Karpas-422 (cell line): ENCODE measurements at regions not wholly inside any gene's neighbourhood (a gene's known extent, or its start where the extent isn't known, plus 50 kb on each side); places are given as distances from the start of the nearest gene placed in this dataset.

Experiments
- DNase-seq: peaks from one replicate; pipeline ENCODE4 v3.0.0-alpha.2; 2015
- H2AFZ ChIP-seq: fragments of 200-600 bp; sonication (generic); 2 replicates; pipeline ENCODE4 v1.6.1; 2014; ENCODE audit warnings: antibody characterized with exemption, low read length, mixed read lengths
- H3K27ac ChIP-seq: fragments of 200-600 bp; sonication (generic); 2 replicates; pipeline ENCODE4 v1.5.1; 2014; ENCODE audit warnings: mild to moderate bottlenecking, low read length, moderate library complexity
- H3K27me3 ChIP-seq: fragments of 200-600 bp; sonication (generic); 2 replicates; pipeline ENCODE4 v1.6.1; 2014; ENCODE audit warnings: low read length, mixed read lengths
- H3K36me3 ChIP-seq: fragments of 200-600 bp; sonication (generic); 2 replicates; pipeline ENCODE4 v1.6.1; 2014; ENCODE audit warnings: low read length, mixed read lengths; ENCODE audit not compliant: insufficient read depth
- H3K4me1 ChIP-seq: fragments of 200-600 bp; sonication (generic); 2 replicates; pipeline ENCODE4 v1.6.1; 2014; ENCODE audit warnings: mild to moderate bottlenecking, low read length, mixed read lengths
- H3K4me2 ChIP-seq: fragments of 200-600 bp; sonication (generic); 2 replicates; pipeline ENCODE4 v1.6.1; 2014; ENCODE audit warnings: low read length, low read depth, mild to moderate bottlenecking; ENCODE audit not compliant: poor library complexity, severe bottlenecking
- H3K4me3 ChIP-seq: fragments of 200-600 bp; sonication (generic); 2 replicates; pipeline ENCODE4 v1.5.1; 2014; ENCODE audit warnings: mild to moderate bottlenecking, antibody characterized with exemption, low read length, mixed read lengths
- H3K79me2 ChIP-seq: fragments of 200-600 bp; sonication (generic); 2 replicates; pipeline ENCODE4 v1.6.1; 2014; ENCODE audit warnings: mild to moderate bottlenecking, low read length, mixed read lengths
- H3K9ac ChIP-seq: fragments of 200-600 bp; sonication (generic); 2 replicates; pipeline ENCODE4 v1.6.0; 2014; ENCODE audit warnings: low read length
- H3K9me2 ChIP-seq: fragments of 200-600 bp; sonication (generic), shearing (Covaris generic); replicated peaks from 2 replicates; pipeline ENCODE4 v1.6.0; 2014; ENCODE audit warnings: mild to moderate bottlenecking, low read length, moderate library complexity; ENCODE audit not compliant: insufficient read depth
- H3K9me3 ChIP-seq: fragments of 300-700, 200-600 bp; sonication (generic); 2 replicates; pipeline ENCODE4 v1.6.1; 2014; ENCODE audit warnings: low read length, mixed read lengths
- H4K20me1 ChIP-seq: fragments of 200-600 bp; sonication (generic); 2 replicates; pipeline ENCODE4 v1.6.1; 2014; ENCODE audit warnings: mild to moderate bottlenecking, antibody characterized with exemption, low read length, low read depth; ENCODE audit not compliant: insufficient read depth

GRCh38 chr2:200725596-200725995 is 86.1 kb upstream of the BZW1 start:
- H3K79me2 ChIP-seq: no peaks in the 10 kb centered on the region
- no peaks in the 10 kb centered on the region for H3K27me3 ChIP-seq
- H2AFZ ChIP-seq: no peak overlapping the region
- DNase-seq: no peak
- H3K4me3 ChIP-seq: no peak overlapping the region
- H3K4me2 ChIP-seq: no peak overlapping the region
- no peaks in the 10 kb centered on the region for H4K20me1 ChIP-seq
- H3K36me3 ChIP-seq: no peaks in the 10 kb centered on the region
- H3K9me2 ChIP-seq: no peaks in the 10 kb centered on the region
- H3K9me3 ChIP-seq: no peaks in the 10 kb centered on the region
- H3K27ac ChIP-seq: no peak overlapping the region
- H3K9ac ChIP-seq: no peak overlapping the region
- no peaks in the 10 kb centered on the region for H3K4me1 ChIP-seq

DNA sequence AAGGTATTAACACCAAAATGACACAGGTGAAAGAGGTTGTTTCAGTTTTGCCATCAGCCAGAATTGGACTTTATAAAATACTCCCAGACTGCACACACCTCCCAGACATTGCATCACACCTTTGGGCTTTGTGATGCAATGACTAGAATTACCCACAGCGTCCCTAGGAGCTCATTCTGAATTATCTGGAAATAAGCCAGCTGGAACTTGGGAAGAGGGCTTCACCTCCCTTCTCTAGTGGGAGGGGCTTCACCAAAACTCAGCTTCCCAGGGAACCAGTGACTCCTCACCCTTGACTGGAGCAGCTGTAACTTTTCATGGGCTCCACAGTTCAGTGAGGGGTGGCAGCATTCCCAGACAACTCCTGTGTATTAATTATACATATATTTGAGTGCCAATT is 83.1 kb upstream of the BZW1 start:
- Histone ChIP-seq H3K4me2 (no peak overlapping the region), H3K27ac (no peak overlapping the region), H3K4me1 (no peaks in the 10 kb centered on the region), H3K9me3 (no peaks in the 10 kb centered on the region), H3K9ac (no peak overlapping the region), H3K79me2 (no peaks in the 10 kb centered on the region), H3K27me3 (no peaks in the 10 kb centered on the region), H3K4me3 (no peak overlapping the region), H3K36me3 (no peaks in the 10 kb centered on the region), H2AFZ (no peak overlapping the region), H3K9me2 (no peaks in the 10 kb centered on the region), H4K20me1 (no peaks in the 10 kb centered on the region)
- DNase-seq: no peak

DNA sequence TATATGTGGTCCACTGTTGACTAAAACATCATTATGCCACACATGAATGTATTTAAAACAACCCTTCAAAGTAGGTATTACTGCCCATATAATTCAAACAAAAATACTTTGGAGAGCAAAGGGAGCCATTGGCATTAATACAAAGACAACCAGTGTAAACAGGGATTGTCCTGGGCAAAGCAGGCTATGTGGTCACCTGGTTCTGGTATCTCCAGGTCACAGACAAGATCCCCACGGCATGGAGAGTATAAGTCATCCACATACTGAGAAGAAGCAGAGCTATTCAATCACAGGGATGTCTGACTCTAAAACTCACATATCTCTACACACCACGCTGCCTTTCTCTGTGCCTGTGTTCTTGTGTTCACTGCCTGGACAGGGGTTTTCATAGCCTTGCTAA is 81.4 kb upstream of the BZW1 start:
- H2AFZ ChIP-seq: no peak overlapping the region
- H3K27me3 ChIP-seq: no peaks in the 10 kb centered on the region
- H3K4me3 ChIP-seq: no peak overlapping the region
- no peaks in the 10 kb centered on the region for H3K9me3 ChIP-seq
- H3K4me1 ChIP-seq: no peaks in the 10 kb centered on the region
- no peaks in the 10 kb centered on the region for H3K9me2 ChIP-seq
- H3K4me2 ChIP-seq: no peak overlapping the region
- H3K27ac ChIP-seq: no peak overlapping the region
- H3K9ac ChIP-seq: no peak overlapping the region
- no peaks in the 10 kb centered on the region for H4K20me1 ChIP-seq
- no peaks in the 10 kb centered on the region for H3K79me2 ChIP-seq
- H3K36me3 ChIP-seq: no peaks in the 10 kb centered on the region
- no peak for DNase-seq

DNA sequence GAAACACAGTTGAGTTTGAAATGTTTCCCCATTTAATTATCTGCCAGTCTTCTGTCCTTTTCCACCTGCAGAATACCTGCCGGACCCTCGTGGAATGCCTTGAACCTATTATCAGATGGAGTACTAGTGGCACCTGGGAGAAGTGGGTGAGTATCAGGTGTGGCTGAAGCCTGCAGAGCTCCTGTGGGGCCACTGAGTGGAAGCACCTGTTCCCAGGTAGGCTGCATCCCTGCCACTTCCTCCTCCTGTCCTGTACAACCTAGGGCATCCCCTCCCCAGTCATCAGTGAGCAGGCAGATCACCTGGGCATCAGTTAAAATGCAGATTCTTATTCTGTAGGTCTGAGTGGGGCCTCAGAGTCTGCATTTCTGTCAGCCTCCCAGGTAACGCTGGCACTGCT is 80.8 kb upstream of the BZW1 start:
- Histone ChIP-seq H3K9me2 (no peaks in the 10 kb centered on the region), H3K79me2 (no peaks in the 10 kb centered on the region), H2AFZ (no peak overlapping the region), H3K4me2 (no peak overlapping the region), H4K20me1 (no peaks in the 10 kb centered on the region), H3K36me3 (no peaks in the 10 kb centered on the region), H3K4me3 (no peak overlapping the region), H3K27me3 (no peaks in the 10 kb centered on the region), H3K4me1 (no peaks in the 10 kb centered on the region), H3K9ac (no peak overlapping the region), H3K27ac (no peak overlapping the region), H3K9me3 (no peaks in the 10 kb centered on the region)
- no peak for DNase-seq

GRCh38 chr2:200732866-200733265 is 78.8 kb upstream of the BZW1 start:
- H3K4me3 ChIP-seq: no peak overlapping the region
- H3K9me3 ChIP-seq: no peaks in the 10 kb centered on the region
- no peaks in the 10 kb centered on the region for H3K36me3 ChIP-seq
- no peak overlapping the region for H3K4me2 ChIP-seq
- H3K4me1 ChIP-seq: no peaks in the 10 kb centered on the region
- H3K79me2 ChIP-seq: no peaks in the 10 kb centered on the region
- DNase-seq: no peak
- no peaks in the 10 kb centered on the region for H3K9me2 ChIP-seq
- no peaks in the 10 kb centered on the region for H4K20me1 ChIP-seq
- no peak overlapping the region for H3K9ac ChIP-seq
- no peak overlapping the region for H3K27ac ChIP-seq
- H3K27me3 ChIP-seq: no peaks in the 10 kb centered on the region
- no peak overlapping the region for H2AFZ ChIP-seq

DNA sequence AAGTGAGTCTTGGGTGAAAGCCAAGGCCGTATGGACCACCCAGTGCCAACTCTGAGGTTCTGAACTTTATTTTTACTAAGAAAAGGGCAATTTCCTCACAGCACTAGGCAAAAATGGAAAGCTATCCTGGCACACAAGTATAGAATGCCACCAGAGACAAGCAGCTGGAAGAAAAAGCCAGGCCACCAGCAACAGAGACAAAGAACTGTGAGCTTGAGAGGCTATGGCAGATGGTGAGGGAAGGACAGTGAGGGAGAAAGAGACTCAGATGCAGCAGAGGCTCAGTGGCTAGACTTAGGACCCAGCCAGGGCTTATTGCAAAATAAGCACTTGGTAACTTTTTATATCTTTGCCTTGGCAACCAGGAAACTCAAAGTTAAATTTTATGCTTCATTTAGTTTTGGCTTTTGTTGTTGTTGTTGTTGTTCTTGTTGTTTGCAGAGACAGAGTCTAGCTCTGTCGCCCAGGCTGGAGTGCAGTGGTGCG is 78.0 kb upstream of the BZW1 start:
- Histone ChIP-seq H3K27me3 (no peaks in the 10 kb centered on the region), H4K20me1 (no peaks in the 10 kb centered on the region), H3K27ac (no peak overlapping the region), H3K79me2 (no peaks in the 10 kb centered on the region), H3K9me2 (no peaks in the 10 kb centered on the region), H3K4me1 (no peaks in the 10 kb centered on the region), H3K4me3 (no peak overlapping the region), H2AFZ (no peak overlapping the region), H3K36me3 (no peaks in the 10 kb centered on the region), H3K9me3 (no peaks in the 10 kb centered on the region), H3K9ac (no peak overlapping the region), H3K4me2 (no peak overlapping the region)
- DNase-seq: no peak

- Histone ChIP-seq H4K20me1 (no peaks in the 10 kb centered on the region), H3K9ac (no peak overlapping the region), H3K27ac (no peak overlapping the region), H3K4me3 (no peak overlapping the region), H3K36me3 (no peaks in the 10 kb centered on the region), H3K9me3 (no peaks in the 10 kb centered on the region), H3K9me2 (no peaks in the 10 kb centered on the region), H3K79me2 (no peaks in the 10 kb centered on the region), H3K4me2 (no peak overlapping the region), H3K27me3 (no peaks in the 10 kb centered on the region), H2AFZ (no peak overlapping the region), H3K4me1 (no peaks in the 10 kb centered on the region)
- DNase-seq: no peak
These were observed 76.6 kb upstream of the BZW1 start for GRCh38 chr2:200735061-200735460.

GRCh38 chr2:200736646-200737274 is 75.0 kb upstream of the BZW1 start:
- H3K9me2 ChIP-seq: no peaks in the 10 kb centered on the region
- no peak overlapping the region for H3K9ac ChIP-seq
- no peaks in the 10 kb centered on the region for H3K9me3 ChIP-seq
- no peak overlapping the region for H3K27ac ChIP-seq
- no peaks in the 10 kb centered on the region for H3K27me3 ChIP-seq
- no peak overlapping the region for H3K4me2 ChIP-seq
- no peaks in the 10 kb centered on the region for H3K79me2 ChIP-seq
- H3K4me3 ChIP-seq: no peak overlapping the region
- no peaks in the 10 kb centered on the region for H4K20me1 ChIP-seq
- no peak overlapping the region for H2AFZ ChIP-seq
- no peak for DNase-seq
- H3K36me3 ChIP-seq: no peaks in the 10 kb centered on the region
- H3K4me1 ChIP-seq: no peaks in the 10 kb centered on the region

DNA sequence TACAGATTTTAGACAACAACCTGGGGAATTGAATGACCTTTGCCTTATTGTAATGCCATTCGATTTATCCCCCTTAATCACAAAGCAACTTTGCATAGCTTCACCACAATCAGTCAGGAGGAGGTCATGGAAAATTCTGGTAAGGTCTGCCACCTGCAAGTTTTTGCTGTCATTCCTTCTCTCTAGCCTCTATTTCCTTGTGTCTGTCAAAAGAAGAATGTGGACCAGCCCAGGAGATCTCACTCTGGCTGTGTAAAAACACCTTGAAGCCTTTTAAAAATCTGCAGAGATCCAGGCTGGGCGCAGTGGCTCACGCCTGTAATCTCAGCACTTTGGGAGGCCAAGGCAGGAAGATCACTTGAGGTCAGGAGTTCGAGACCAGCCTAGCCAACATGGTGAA is 74.1 kb upstream of the BZW1 start:
- Histone ChIP-seq H3K27me3 (no peaks in the 10 kb centered on the region), H3K4me2 (no peak overlapping the region), H3K9me3 (no peaks in the 10 kb centered on the region), H3K27ac (no peak overlapping the region), H3K9me2 (no peaks in the 10 kb centered on the region), H3K9ac (no peak overlapping the region), H3K36me3 (no peaks in the 10 kb centered on the region), H3K79me2 (no peaks in the 10 kb centered on the region), H2AFZ (no peak overlapping the region), H4K20me1 (no peaks in the 10 kb centered on the region), H3K4me1 (no peaks in the 10 kb centered on the region), H3K4me3 (no peak overlapping the region)
- no peak for DNase-seq
